Loucy (cell line): ENCODE measurements at regions not wholly inside any gene's neighbourhood (a gene's known extent, or its start where the extent isn't known, plus 50 kb on each side); places are given as distances from the start of the nearest gene placed in this dataset.

Source experiments
- H2AFZ ChIP-seq: fragments of 200-600 bp; sonication (generic); 2 replicates; pipeline ENCODE4 v1.6.0; 2016; ENCODE audit warnings: antibody characterized with exemption, mild to moderate bottlenecking, low read length, moderate library complexity
- H3F3A ChIP-seq: fragments of 200-600 bp; 2 replicates; pipeline ENCODE4 v1.6.0; 2016; ENCODE audit warnings: antibody characterized with exemption, low read depth, mild to moderate bottlenecking
- H3K27me3 ChIP-seq: fragments of 200-600 bp; sonication (generic); 2 replicates; pipeline ENCODE4 v1.6.1; 2014; ENCODE audit warnings: low read length, mild to moderate bottlenecking; ENCODE audit not compliant: insufficient read depth, poor library complexity, severe bottlenecking
- H3K36me3 ChIP-seq: fragments of 200-600 bp; sonication (generic); 2 replicates; pipeline ENCODE4 v1.6.1; 2016; ENCODE audit warnings: low read length; ENCODE audit not compliant: insufficient read depth
- H3K4me1 ChIP-seq: fragments of 200-600 bp; sonication (generic); 2 replicates; pipeline ENCODE4 v1.5.1; 2014; ENCODE audit warnings: low read length, mild to moderate bottlenecking; ENCODE audit not compliant: insufficient read depth, poor library complexity, severe bottlenecking
- H3K4me2 ChIP-seq: fragments of 200-600 bp; sonication (generic); 2 replicates; pipeline ENCODE4 v1.6.0; 2014; ENCODE audit warnings: antibody characterized with exemption, low read length, low read depth, mild to moderate bottlenecking; ENCODE audit not compliant: poor library complexity, severe bottlenecking
- H3K4me3 ChIP-seq: fragments of 200-600 bp; sonication (generic); 2 replicates; pipeline ENCODE4 v1.5.1; 2014; ENCODE audit warnings: low read length, mild to moderate bottlenecking, mixed read lengths; ENCODE audit not compliant: poor library complexity, severe bottlenecking
- H3K79me2 ChIP-seq: fragments of 200-600 bp; sonication (generic); 2 replicates; pipeline ENCODE4 v1.6.1; 2014; ENCODE audit warnings: low read length; ENCODE audit not compliant: insufficient read depth
- H3K9ac ChIP-seq: fragments of 200-600 bp; sonication (generic); 2 replicates; pipeline ENCODE4 v1.6.0; 2014; ENCODE audit warnings: mild to moderate bottlenecking, low read depth, low read length, moderate library complexity; ENCODE audit not compliant: poor library complexity, severe bottlenecking
- H3K9me2 ChIP-seq: fragments of 200-600 bp; sonication (generic); replicated peaks from 2 replicates; pipeline ENCODE4 v1.6.1; 2016; ENCODE audit warnings: low read depth, low read length, mixed read lengths
- H3K9me3 ChIP-seq: fragments of 200-600 bp; sonication (generic); 2 replicates; pipeline ENCODE4 v1.6.1; 2014; ENCODE audit warnings: mild to moderate bottlenecking, antibody characterized with exemption, low read length, low read depth; ENCODE audit not compliant: insufficient read depth
- H4K20me1 ChIP-seq: fragments of 200-600 bp; sonication (generic); 2 replicates; pipeline ENCODE4 v1.6.0; 2014; ENCODE audit warnings: antibody characterized with exemption, low read length, mild to moderate bottlenecking; ENCODE audit not compliant: insufficient read depth, poor library complexity, severe bottlenecking
- CTCF ChIP-seq: fragments of 200-600 bp; sonication (generic); conservative IDR thresholded peaks from 2 replicates; pipeline ENCODE4 v1.5.1; 2014; ENCODE audit warnings: mild to moderate bottlenecking, antibody characterized with exemption, low read length
- EZH2phosphoT487 ChIP-seq: fragments of 200-600 bp; IDR thresholded peaks from 2 replicates; pipeline ENCODE4 v1.6.1; 2018; ENCODE audit warnings: antibody characterized with exemption, mild to moderate bottlenecking, moderate library complexity, borderline replicate concordance

GRCh38 chr19:29428071-29428470 is 97.7 kb upstream of the VSTM2B start:
- Histone ChIP-seq H4K20me1 (no peaks in the 10 kb centered on the region), H3K27me3 (no peaks in the 10 kb centered on the region), H3K9ac (no peak overlapping the region), H3K4me1 (no peaks in the 10 kb centered on the region), H3K4me3 (no peak overlapping the region), H3K9me2 (no peaks in the 10 kb centered on the region), H3F3A (no peaks in the 10 kb centered on the region), H3K9me3 (peaks cover 6% of the 10 kb centered on the region; the same call in 1 of the 2 replicates), H3K4me2 (no peak overlapping the region), H3K36me3 (no peaks in the 10 kb centered on the region), H3K79me2 (no peaks in the 10 kb centered on the region), H2AFZ (no peak overlapping the region)
- TF ChIP-seq EZH2phosphoT487 (no peak), CTCF (no peak)

GRCh38 chr19:29429021-29429420 is 96.8 kb upstream of the VSTM2B start:
- no peak overlapping the region for H3K4me3 ChIP-seq
- H3K79me2 ChIP-seq, result no peaks in the 10 kb centered on the region
- H3F3A ChIP-seq, result no peaks in the 10 kb centered on the region
- no peaks in the 10 kb centered on the region for H3K4me1 ChIP-seq
- TF ChIP-seq CTCF, result no peak
- no peak for TF ChIP-seq EZH2phosphoT487
- no peak overlapping the region for H3K4me2 ChIP-seq
- no peak overlapping the region for H2AFZ ChIP-seq
- H3K9ac ChIP-seq, result no peak overlapping the region
- no peaks in the 10 kb centered on the region for H3K9me2 ChIP-seq
- no peaks in the 10 kb centered on the region for H3K36me3 ChIP-seq
- H3K9me3 ChIP-seq, result peaks cover 6% of the 10 kb centered on the region; the same call in 1 of the 2 replicates
- H3K27me3 ChIP-seq, result no peaks in the 10 kb centered on the region
- H4K20me1 ChIP-seq, result no peaks in the 10 kb centered on the region

GRCh38 chr19:29429581-29429980 is 96.2 kb upstream of the VSTM2B start:
- H2AFZ ChIP-seq, result no peak overlapping the region
- H3K4me1 ChIP-seq, result no peaks in the 10 kb centered on the region
- H3K9me3 ChIP-seq, result peaks cover 6% of the 10 kb centered on the region; the same call in 1 of the 2 replicates
- H4K20me1 ChIP-seq, result no peaks in the 10 kb centered on the region
- no peak for TF ChIP-seq EZH2phosphoT487
- TF ChIP-seq CTCF, result no peak
- H3K9ac ChIP-seq, result no peak overlapping the region
- no peaks in the 10 kb centered on the region for H3K36me3 ChIP-seq
- no peak overlapping the region for H3K4me2 ChIP-seq
- H3K79me2 ChIP-seq, result no peaks in the 10 kb centered on the region
- no peaks in the 10 kb centered on the region for H3K9me2 ChIP-seq
- H3F3A ChIP-seq, result no peaks in the 10 kb centered on the region
- no peak overlapping the region for H3K4me3 ChIP-seq
- H3K27me3 ChIP-seq, result no peaks in the 10 kb centered on the region
